GM21737 (cell line): ENCODE measurements at regions not wholly inside any gene's neighbourhood (a gene's known extent, or its start where the extent isn't known, plus 50 kb on each side); places are given as distances from the start of the nearest gene placed in this dataset.
"Not testable (repeated sequence)": the region's sequence is repeated elsewhere in the genome, so short reads cannot be mapped to it uniquely, and the experiment has no call there.

ENCODE experiments used
- ATAC-seq: cut with Tn5 transposase; IDR thresholded peaks from one replicate; pipeline ENCODE4 v1.9.1; 2021; ENCODE audit warnings: mild to moderate bottlenecking, moderate library complexity; ENCODE audit not compliant: unreplicated experiment

GRCh38 chr6:22132656-22133055 lies 164.2 kb downstream of the PRL start:
- no peak for ATAC-seq

GRCh38 chr6:22133357-22133756 lies 163.5 kb downstream of the PRL start:
- no peak for ATAC-seq

- ATAC-seq = no peak
These were observed 162.5 kb downstream of the PRL start for GRCh38 chr6:22134308-22134707.

GRCh38 chr6:22135395-22135794 lies 161.4 kb downstream of the PRL start:
- no peak for ATAC-seq

- not testable (repeated sequence) for ATAC-seq
These were observed 156.1 kb downstream of the PRL start for GRCh38 chr6:22140736-22141135.

GRCh38 chr6:22141241-22141745 lies 155.5 kb downstream of the PRL start:
- no peak for ATAC-seq

- ATAC-seq = no peak
These were observed 154.0 kb downstream of the PRL start for GRCh38 chr6:22142856-22143255.

GRCh38 chr6:22145376-22145775 lies 151.5 kb downstream of the PRL start:
- ATAC-seq = no peak

GRCh38 chr6:22145823-22146677 lies 150.8 kb downstream of the PRL start:
- ATAC-seq = no peak

- no peak for ATAC-seq
These were observed 150.2 kb downstream of the PRL start for GRCh38 chr6:22146678-22146930.

- ATAC-seq = no peak
These were observed 149.7 kb downstream of the PRL start for GRCh38 chr6:22146931-22147701.

GRCh38 chr6:22147921-22148776 lies 148.7 kb downstream of the PRL start:
- ATAC-seq = no peak

GRCh38 chr6:22149096-22149495 lies 147.7 kb downstream of the PRL start:
- no peak for ATAC-seq

GRCh38 chr6:22149501-22150367 lies 147.1 kb downstream of the PRL start:
- no peak for ATAC-seq

GRCh38 chr6:22150368-22151035 lies 146.3 kb downstream of the PRL start:
- no peak for ATAC-seq

- no peak for ATAC-seq
These were observed 144.9 kb downstream of the PRL start for GRCh38 chr6:22151892-22152291.

- ATAC-seq = no peak
These were observed 144.0 kb downstream of the PRL start for GRCh38 chr6:22152841-22153240.

GRCh38 chr6:22153384-22154158 lies 143.3 kb downstream of the PRL start:
- ATAC-seq = no peak

- ATAC-seq = no peak
These were observed 141.3 kb downstream of the PRL start for GRCh38 chr6:22155551-22155950.
